DND-41 (cell line): ENCODE measurements at regions not wholly inside any gene's neighbourhood (a gene's known extent, or its start where the extent isn't known, plus 50 kb on each side); places are given as distances from the start of the nearest gene placed in this dataset.

Experiments
- ATAC-seq: fragments of 200-7000 bp; cut with Tn5 transposase; 3 replicates; pipeline ENCODE4 v1.9.1; 2021; ENCODE audit warnings: low read depth; ENCODE audit not compliant: insufficient read depth
- DNase-seq: peaks from one replicate; pipeline ENCODE4 v3.0.0-alpha.2; 2020
- H2AFZ ChIP-seq: 2 replicates; pipeline ENCODE4 v1.6.0; 2012; ENCODE audit warnings: low read depth, low read length
- H3K27ac ChIP-seq: 2 replicates; pipeline ENCODE4 v1.5.1; 2012; ENCODE audit warnings: low read length, inconsistent platforms
- H3K27me3 ChIP-seq: fragments of 200-600 bp; sonication (generic); 2 replicates; pipeline ENCODE4 v1.6.0; 2012; ENCODE audit warnings: low read length, mild to moderate bottlenecking, inconsistent platforms; ENCODE audit not compliant: insufficient read depth, poor library complexity
- H3K36me3 ChIP-seq: 2 replicates; pipeline ENCODE4 v1.5.1; 2012; ENCODE audit warnings: low read length, inconsistent platforms; ENCODE audit not compliant: insufficient read depth
- H3K4me1 ChIP-seq: 2 replicates; pipeline ENCODE4 v1.5.1; 2012; ENCODE audit warnings: mild to moderate bottlenecking, low read length; ENCODE audit not compliant: insufficient read depth
- H3K4me2 ChIP-seq: 2 replicates; pipeline ENCODE4 v1.6.0; 2012; ENCODE audit warnings: mild to moderate bottlenecking, moderate library complexity, low read length, inconsistent platforms; ENCODE audit not compliant: insufficient read depth
- H3K4me3 ChIP-seq, 2 experiments: fragments of 200-600 bp in 1 of 2; shearing (Covaris generic) in 1 of 2; 2 replicates each; pipeline ENCODE4 v1.5.1; 2012 to 2016; ENCODE audit warnings: inconsistent platforms in 2 of 2, low read length in 2 of 2, mild to moderate bottlenecking in 2 of 2, low read depth in 1 of 2, moderate library complexity in 1 of 2
- H3K79me2 ChIP-seq: 2 replicates; pipeline ENCODE4 v1.6.0; 2012; ENCODE audit warnings: low read length, inconsistent platforms; ENCODE audit not compliant: insufficient read depth
- H3K9ac ChIP-seq: 2 replicates; pipeline ENCODE4 v1.6.0; 2012; ENCODE audit warnings: low read depth, mild to moderate bottlenecking, inconsistent platforms, low read length, moderate library complexity
- H3K9me3 ChIP-seq: 2 replicates; pipeline ENCODE4 v1.5.1; 2012; ENCODE audit warnings: low read length, moderate library complexity, mild to moderate bottlenecking, inconsistent platforms; ENCODE audit not compliant: insufficient read depth, severe bottlenecking
- H4K20me1 ChIP-seq: 2 replicates; pipeline ENCODE4 v1.6.0; 2012; ENCODE audit warnings: low read length; ENCODE audit not compliant: insufficient read depth
- CTCF ChIP-seq: IDR thresholded peaks from 2 replicates; pipeline ENCODE4 v1.5.1; 2012; ENCODE audit warnings: borderline replicate concordance, low read length, moderate library complexity, mild to moderate bottlenecking; ENCODE audit not compliant: poor library complexity, severe bottlenecking; ENCODE audit errors: extremely low read depth
- EZH2 ChIP-seq: IDR thresholded peaks from 3 replicates; pipeline ENCODE4 v1.6.1; 2012; ENCODE audit warnings: borderline replicate concordance, low read depth, mild to moderate bottlenecking, moderate library complexity, low read length, inconsistent platforms; ENCODE audit not compliant: severe bottlenecking

- H3K27me3 ChIP-seq, result no peaks in the 10 kb centered on the region
- H3K27ac ChIP-seq, result no peak overlapping the region
- H3K9me3 ChIP-seq, result no peaks in the 10 kb centered on the region
- no peaks in the 10 kb centered on the region for H4K20me1 ChIP-seq
- ATAC-seq (no peak), DNase-seq (no peak)
- no peak overlapping the region for H3K4me2 ChIP-seq
- no peaks in the 10 kb centered on the region for H3K4me1 ChIP-seq
- H3K9ac ChIP-seq, result no peak overlapping the region
- no peaks in the 10 kb centered on the region for H3K36me3 ChIP-seq
- H3K79me2 ChIP-seq, result no peaks in the 10 kb centered on the region
- no peak overlapping the region for H3K4me3 ChIP-seq
- no peak for TF ChIP-seq EZH2
- TF ChIP-seq CTCF, result no peak
- H2AFZ ChIP-seq, result no peak overlapping the region
These were observed 91.2 kb upstream of the FAM47C start for GRCh38 chrX:36916941-36917340.

GRCh38 chrX:36927712-36928111 is 80.5 kb upstream of the FAM47C start:
- H3K4me1 ChIP-seq, result no peaks in the 10 kb centered on the region

GRCh38 chrX:36930491-36930890 is 77.7 kb upstream of the FAM47C start:
- Histone ChIP-seq H3K27ac (no peak overlapping the region), H2AFZ (no peak overlapping the region), H3K9me3 (no peaks in the 10 kb centered on the region), H3K4me1 (no peaks in the 10 kb centered on the region), H3K27me3 (no peaks in the 10 kb centered on the region), H3K4me3 (no peak overlapping the region), H3K9ac (no peak overlapping the region), H3K36me3 (no peaks in the 10 kb centered on the region), H4K20me1 (no peaks in the 10 kb centered on the region), H3K4me2 (no peak overlapping the region), H3K79me2 (no peaks in the 10 kb centered on the region)
- ATAC-seq (no peak), DNase-seq (no peak)
- TF ChIP-seq EZH2 (no peak), CTCF (no peak)

More at GRCh38 chrX:36927712-36928111, 80.5 kb upstream of the FAM47C start:
- H3K27me3 ChIP-seq, result no peaks in the 10 kb centered on the region
- DNase-seq, result no peak
- H3K4me3 ChIP-seq, result no peak overlapping the region
- no peaks in the 10 kb centered on the region for H3K9me3 ChIP-seq
- no peaks in the 10 kb centered on the region for H3K36me3 ChIP-seq
- no peak for TF ChIP-seq EZH2
- no peak for TF ChIP-seq CTCF
- no peak overlapping the region for H3K27ac ChIP-seq
- no peak for ATAC-seq
- no peak overlapping the region for H2AFZ ChIP-seq
- no peak overlapping the region for H3K4me2 ChIP-seq
- H4K20me1 ChIP-seq, result no peaks in the 10 kb centered on the region
- no peaks in the 10 kb centered on the region for H3K79me2 ChIP-seq
- no peak overlapping the region for H3K9ac ChIP-seq

- TF ChIP-seq CTCF (no peak), EZH2 (no peak)
- Histone ChIP-seq H3K27me3 (no peaks in the 10 kb centered on the region), H3K27ac (no peak overlapping the region), H3K9me3 (no peaks in the 10 kb centered on the region), H3K4me1 (no peaks in the 10 kb centered on the region), H3K79me2 (no peaks in the 10 kb centered on the region), H3K4me3 (no peak overlapping the region), H4K20me1 (no peaks in the 10 kb centered on the region), H3K4me2 (no peak overlapping the region), H3K9ac (no peak overlapping the region), H3K36me3 (no peaks in the 10 kb centered on the region), H2AFZ (no peak overlapping the region)
- ATAC-seq (no peak), DNase-seq (no peak)
These were observed 61.0 kb upstream of the FAM47C start for GRCh38 chrX:36947214-36947613.
